ACC112 (cell line): ENCODE measurements at regions not wholly inside any gene's neighbourhood (a gene's known extent, or its start where the extent isn't known, plus 50 kb on each side); places are given as distances from the start of the nearest gene placed in this dataset.

Experiments
- H2AFZ ChIP-seq: fragments of 200-600 bp; sonication (generic); one replicate; pipeline ENCODE4 v1.6.0; 2017; ENCODE audit warnings: antibody characterized with exemption, low read length; ENCODE audit not compliant: unreplicated experiment
- H3K27ac ChIP-seq: fragments of 200-600 bp; sonication (generic); 2 replicates; pipeline ENCODE4 v1.5.1; 2014; ENCODE audit warnings: low read depth, mild to moderate bottlenecking, antibody characterized with exemption, low read length, moderate library complexity
- H3K27me3 ChIP-seq: fragments of 200-600 bp; sonication (generic); 2 replicates; pipeline ENCODE4 v1.6.1; 2014; ENCODE audit warnings: mild to moderate bottlenecking, antibody characterized with exemption, low read length, moderate library complexity, mixed read lengths; ENCODE audit not compliant: insufficient read depth
- H3K36me3 ChIP-seq: fragments of 200-600 bp; sonication (generic); 2 replicates; pipeline ENCODE4 v1.6.1; 2016; ENCODE audit warnings: mild to moderate bottlenecking, antibody characterized with exemption, low read length, moderate library complexity, mixed read lengths; ENCODE audit not compliant: insufficient read depth
- H3K4me1 ChIP-seq: fragments of 200-600 bp; sonication (generic); one replicate; pipeline ENCODE4 v1.6.1; 2016; ENCODE audit warnings: low read length, mixed read lengths; ENCODE audit not compliant: insufficient read depth, unreplicated experiment, control insufficient read depth
- H3K4me3 ChIP-seq: fragments of 200-600 bp; sonication (generic); 2 replicates; pipeline ENCODE4 v1.5.1; 2014; ENCODE audit warnings: mild to moderate bottlenecking, low read depth, low read length
- H3K79me2 ChIP-seq: fragments of 200-600 bp; sonication (generic); one replicate; pipeline ENCODE4 v1.6.0; 2016; ENCODE audit warnings: low read length; ENCODE audit not compliant: control insufficient read depth, unreplicated experiment, insufficient read depth

DNA sequence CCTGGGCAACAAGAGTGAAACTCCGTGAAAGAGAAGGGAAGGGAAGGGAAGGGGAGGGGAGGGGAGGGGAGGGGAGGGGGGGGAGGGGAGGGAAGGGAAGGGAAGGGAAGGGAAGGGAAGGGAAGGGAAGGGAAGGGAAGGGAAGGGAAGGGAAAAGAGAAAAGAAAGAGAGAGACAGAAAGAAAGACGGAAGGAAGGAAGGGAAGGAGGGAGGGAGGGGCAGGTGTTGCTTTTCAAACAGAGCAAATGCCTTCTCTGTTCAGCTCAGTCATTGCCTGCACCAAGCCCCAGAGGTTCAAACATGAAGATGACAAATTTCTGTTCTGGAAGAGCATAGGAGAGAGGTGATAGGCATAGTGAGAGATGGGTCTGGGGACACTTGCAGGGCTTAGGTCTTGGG is 330.0 kb downstream of the DRD1 start:
- Histone ChIP-seq H3K4me3 (no peak overlapping the region), H3K79me2 (no peaks in the 10 kb centered on the region), H3K4me1 (no peaks in the 10 kb centered on the region), H2AFZ (no peak overlapping the region), H3K27ac (no peak overlapping the region), H3K27me3 (no peaks in the 10 kb centered on the region), H3K36me3 (no peaks in the 10 kb centered on the region)

GRCh38 chr5:175109058-175109755 is 334.8 kb downstream of the DRD1 start:
- Histone ChIP-seq H3K79me2 (no peaks in the 10 kb centered on the region), H3K27ac (no peak overlapping the region), H3K27me3 (no peaks in the 10 kb centered on the region), H3K36me3 (no peaks in the 10 kb centered on the region), H3K4me3 (no peak overlapping the region), H2AFZ (no peak overlapping the region), H3K4me1 (no peaks in the 10 kb centered on the region)

DNA sequence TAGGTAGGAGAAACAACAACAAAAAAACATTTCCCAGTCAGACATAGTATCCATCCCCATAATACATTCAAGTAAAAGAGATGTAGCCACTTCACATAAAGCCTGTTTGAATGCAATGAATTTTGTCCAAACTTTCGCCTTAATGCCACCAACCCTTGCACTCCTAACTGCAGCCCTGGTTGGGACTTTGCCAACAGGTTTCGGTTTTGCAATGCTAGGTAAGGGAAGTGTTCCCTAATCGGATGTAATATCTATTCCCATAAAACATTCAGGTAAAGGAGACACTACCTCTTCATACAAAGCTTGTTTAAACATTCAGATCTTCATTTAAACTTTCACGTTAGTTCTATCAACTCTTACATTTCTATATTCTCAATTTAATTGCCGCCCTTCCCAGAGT is 336.1 kb downstream of the DRD1 start:
- no peak overlapping the region for H3K27ac ChIP-seq
- H2AFZ ChIP-seq, result no peak overlapping the region
- H3K27me3 ChIP-seq, result no peaks in the 10 kb centered on the region
- H3K4me3 ChIP-seq, result no peak overlapping the region
- no peaks in the 10 kb centered on the region for H3K79me2 ChIP-seq
- no peaks in the 10 kb centered on the region for H3K36me3 ChIP-seq
- no peaks in the 10 kb centered on the region for H3K4me1 ChIP-seq

GRCh38 chr5:175107028-175107588 is 336.9 kb downstream of the DRD1 start:
- H3K36me3 ChIP-seq, result no peaks in the 10 kb centered on the region
- H3K27ac ChIP-seq, result no peak overlapping the region
- no peak overlapping the region for H2AFZ ChIP-seq
- no peaks in the 10 kb centered on the region for H3K79me2 ChIP-seq
- H3K4me1 ChIP-seq, result no peaks in the 10 kb centered on the region
- no peak overlapping the region for H3K4me3 ChIP-seq
- H3K27me3 ChIP-seq, result no peaks in the 10 kb centered on the region

DNA sequence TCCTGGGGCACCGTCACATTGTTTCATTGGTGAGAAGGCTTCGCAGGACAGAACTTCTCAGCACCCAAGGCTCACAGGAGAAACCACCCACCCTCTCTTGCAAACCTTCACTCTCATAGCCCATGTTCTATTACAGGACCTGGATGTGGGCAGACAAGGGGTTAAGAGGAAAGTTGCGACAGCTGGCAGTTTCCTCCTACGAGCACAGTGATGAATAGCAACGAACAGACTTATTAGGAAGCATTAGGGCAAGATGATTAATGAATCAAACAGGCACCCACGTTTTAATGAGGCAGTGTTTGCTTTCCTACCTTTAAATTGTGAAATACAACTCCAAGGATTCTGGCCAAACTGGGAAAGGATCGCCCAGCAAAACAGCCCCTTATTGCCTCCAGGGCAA is 339.3 kb downstream of the DRD1 start:
- no peak overlapping the region for H3K27ac ChIP-seq
- H3K27me3 ChIP-seq, result no peaks in the 10 kb centered on the region
- H2AFZ ChIP-seq, result no peak overlapping the region
- H3K79me2 ChIP-seq, result no peaks in the 10 kb centered on the region
- no peaks in the 10 kb centered on the region for H3K4me1 ChIP-seq
- H3K4me3 ChIP-seq, result no peak overlapping the region
- no peaks in the 10 kb centered on the region for H3K36me3 ChIP-seq

DNA sequence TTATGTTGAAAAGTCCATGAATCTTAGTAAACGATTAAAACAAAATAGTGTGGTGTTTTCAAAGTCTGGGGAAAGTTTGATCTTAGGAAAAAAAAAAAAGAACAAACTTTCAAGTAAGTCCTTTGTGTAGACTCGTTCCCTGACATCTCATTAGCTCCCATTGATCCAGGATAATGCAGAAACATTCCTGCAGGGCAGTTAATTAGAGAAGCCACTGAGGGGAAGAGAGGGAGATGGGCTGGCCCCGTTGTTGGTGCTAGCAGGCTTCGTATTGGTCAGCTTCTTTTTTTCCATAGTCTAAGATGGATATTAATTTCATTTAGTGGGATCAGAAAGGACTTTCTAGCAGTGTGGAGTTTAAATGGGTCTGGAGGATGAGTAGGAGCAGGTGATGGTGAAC is 340.2 kb downstream of the DRD1 start:
- H3K27ac ChIP-seq, result no peak overlapping the region
- H3K4me1 ChIP-seq, result no peaks in the 10 kb centered on the region
- H3K79me2 ChIP-seq, result no peaks in the 10 kb centered on the region
- H3K4me3 ChIP-seq, result no peak overlapping the region
- no peaks in the 10 kb centered on the region for H3K27me3 ChIP-seq
- no peak overlapping the region for H2AFZ ChIP-seq
- H3K36me3 ChIP-seq, result no peaks in the 10 kb centered on the region

- H3K27ac ChIP-seq, result no peak overlapping the region
- no peak overlapping the region for H3K4me3 ChIP-seq
- H3K4me1 ChIP-seq, result no peaks in the 10 kb centered on the region
- H2AFZ ChIP-seq, result no peak overlapping the region
- no peaks in the 10 kb centered on the region for H3K27me3 ChIP-seq
- H3K79me2 ChIP-seq, result no peaks in the 10 kb centered on the region
- H3K36me3 ChIP-seq, result no peaks in the 10 kb centered on the region
Observed at GRCh38 chr5:175102717-175103116, 341.3 kb downstream of the DRD1 start.

DNA sequence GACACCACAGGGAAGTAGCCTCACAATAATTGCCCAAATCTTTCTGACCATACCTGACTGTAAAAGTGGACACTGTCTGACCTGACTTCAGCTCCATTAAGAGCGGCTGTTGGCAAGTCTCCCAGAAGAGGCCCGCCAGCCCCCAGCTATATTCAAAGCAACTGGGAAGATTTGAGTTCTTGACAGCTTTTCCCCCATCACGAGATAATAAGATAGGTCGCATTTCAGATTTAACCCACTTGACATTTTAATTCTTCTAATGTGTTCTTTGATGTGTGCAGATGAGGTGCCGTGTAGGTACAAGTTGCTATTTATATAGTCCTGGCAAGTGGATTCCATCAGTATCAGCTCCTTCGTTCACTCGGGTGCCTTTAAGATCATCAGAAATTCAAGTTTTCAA is 345.7 kb downstream of the DRD1 start:
- Histone ChIP-seq H3K36me3 (no peaks in the 10 kb centered on the region), H3K27ac (no peak overlapping the region), H3K27me3 (no peaks in the 10 kb centered on the region), H2AFZ (no peak overlapping the region), H3K79me2 (no peaks in the 10 kb centered on the region), H3K4me3 (no peak overlapping the region), H3K4me1 (no peaks in the 10 kb centered on the region)

- no peaks in the 10 kb centered on the region for H3K36me3 ChIP-seq
- H3K4me1 ChIP-seq, result no peaks in the 10 kb centered on the region
- no peaks in the 10 kb centered on the region for H3K27me3 ChIP-seq
- H2AFZ ChIP-seq, result no peak overlapping the region
- H3K79me2 ChIP-seq, result no peaks in the 10 kb centered on the region
- no peak overlapping the region for H3K4me3 ChIP-seq
- no peak overlapping the region for H3K27ac ChIP-seq
Observed at GRCh38 chr5:175096469-175097165, 347.4 kb downstream of the DRD1 start.

GRCh38 chr5:175094461-175094860 is 349.5 kb downstream of the DRD1 start:
- Histone ChIP-seq H2AFZ (no peak overlapping the region), H3K27me3 (no peaks in the 10 kb centered on the region), H3K4me1 (no peaks in the 10 kb centered on the region)

GRCh38 chr5:175092691-175093090 is 351.3 kb downstream of the DRD1 start:
- no peaks in the 10 kb centered on the region for H3K36me3 ChIP-seq
- H2AFZ ChIP-seq, result no peak overlapping the region
- no peak overlapping the region for H3K27ac ChIP-seq
- no peaks in the 10 kb centered on the region for H3K27me3 ChIP-seq
- H3K79me2 ChIP-seq, result no peaks in the 10 kb centered on the region
- H3K4me1 ChIP-seq, result no peaks in the 10 kb centered on the region
- H3K4me3 ChIP-seq, result no peak overlapping the region

More at GRCh38 chr5:175094461-175094860, 349.5 kb downstream of the DRD1 start:
- Histone ChIP-seq H3K4me3 (no peak overlapping the region), H3K36me3 (no peaks in the 10 kb centered on the region), H3K27ac (no peak overlapping the region), H3K79me2 (no peaks in the 10 kb centered on the region)
